ENCODE measurements at regions not wholly inside any gene's neighbourhood (a gene's known extent, or its start where the extent isn't known, plus 50 kb on each side); places are given as distances from the start of the nearest gene placed in this dataset.

- TF ChIP-seq POLR2A (IDR thresholded peaks at IDR 0.05; ENCODE audit: low read depth, low read length) (no peak), CTCF (conservative IDR thresholded peaks at IDR 0.05; ENCODE audit: low read depth, low read length) (no peak), RAD21 (IDR thresholded peaks at IDR 0.05; ENCODE audit: low read length) (no peak), MAFK (IDR thresholded peaks at IDR 0.05; ENCODE audit: low read depth, low read length) (no peak)
Observed at GRCh38 chr3:72277710-72278109, 492.8 kb upstream of the PROK2 start.

All from IMR-90 (cell line).